PFSK-1 (cell line): ENCODE measurements at regions not wholly inside any gene's neighbourhood (a gene's known extent, or its start where the extent isn't known, plus 50 kb on each side); places are given as distances from the start of the nearest gene placed in this dataset.

Experiments
- FOXP2 ChIP-seq: optimal IDR thresholded peaks from 2 replicates; pipeline ENCODE3; 2011; ENCODE audit warnings: borderline replicate concordance, control low read depth, inconsistent platforms; ENCODE audit not compliant: insufficient read depth; ENCODE audit errors: extremely low read length, extremely low read depth
- POLR2AphosphoS5 ChIP-seq: IDR thresholded peaks from 2 replicates; pipeline ENCODE4 v1.6.1; 2012; ENCODE audit warnings: low read depth, mild to moderate bottlenecking, control low read depth, low read length, moderate library complexity
- REST ChIP-seq, 2 experiments: IDR thresholded peaks; 2 replicates each; pipeline versions ENCODE4 v1.6.1 to v1.8.0; 2011 to 2012; ENCODE audit warnings: low read depth in 2 of 2, low read length in 2 of 2, control low read depth in 1 of 2, inconsistent platforms in 1 of 2, mild to moderate bottlenecking in 1 of 2, moderate library complexity in 1 of 2; ENCODE audit not compliant: insufficient read depth in 1 of 2
- SIN3A ChIP-seq: IDR thresholded peaks from 2 replicates; pipeline ENCODE4 v1.6.1; 2012; ENCODE audit warnings: mild to moderate bottlenecking, low read length, moderate library complexity, borderline replicate concordance; ENCODE audit not compliant: insufficient read depth
- TAF1 ChIP-seq: IDR thresholded peaks from 2 replicates; pipeline ENCODE4 v1.6.1; 2012; ENCODE audit warnings: low read length, control low read depth, borderline replicate concordance; ENCODE audit not compliant: insufficient read depth

DNA sequence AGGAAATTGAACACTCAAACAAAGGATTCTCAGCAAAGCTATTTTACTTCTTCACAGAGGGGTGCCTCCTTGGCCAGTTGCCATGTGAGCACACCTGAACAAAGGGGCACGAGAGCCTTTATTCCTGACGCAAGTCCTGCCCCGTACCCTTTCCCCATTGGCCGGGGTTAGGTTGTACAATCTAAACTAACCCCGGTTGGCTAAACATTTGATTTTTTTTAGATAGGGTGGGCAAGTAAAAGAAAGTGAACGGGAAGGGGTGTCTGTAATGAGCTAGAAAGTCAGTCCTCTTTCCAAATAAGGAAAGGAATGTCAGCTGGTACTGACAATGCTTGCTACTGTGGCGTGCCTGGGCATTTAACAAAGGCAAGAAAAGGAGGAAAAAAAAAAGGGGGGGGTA is 135.5 kb upstream of the CDKN3 start:
- TF ChIP-seq FOXP2 = no peak
- TF ChIP-seq SIN3A = no peak
- TF ChIP-seq TAF1 = no peak
- TF ChIP-seq POLR2AphosphoS5 = no peak

DNA sequence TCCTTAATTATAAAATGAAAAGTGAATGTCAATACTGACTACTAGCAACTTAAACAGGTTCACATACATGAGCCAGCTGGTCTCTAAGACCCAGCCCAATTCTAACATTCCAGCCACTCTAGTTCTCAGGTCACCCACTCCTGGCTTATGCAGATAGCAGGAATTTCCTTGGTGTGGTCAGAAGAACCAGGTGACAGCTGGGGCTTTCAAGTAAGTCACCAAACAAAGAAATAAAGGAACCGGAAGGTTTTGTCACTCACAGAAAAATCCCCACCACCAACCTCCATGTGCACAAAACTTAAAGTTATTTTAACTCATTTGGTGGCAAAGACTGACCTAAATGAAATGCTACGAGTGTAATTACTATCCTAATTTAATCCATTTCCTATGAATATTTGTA is 129.6 kb upstream of the CDKN3 start:
- TF ChIP-seq POLR2AphosphoS5 (no peak), REST (IDR thresholded peaks at IDR 0.05; ENCODE audit: insufficient read depth in 1 of 2, low read depth in 2 of 2, low read length in 2 of 2) (no peak), FOXP2 (no peak), SIN3A (no peak), TAF1 (no peak)

GRCh38 chr14:54275997-54276725 is 120.6 kb upstream of the CDKN3 start:
- TF ChIP-seq FOXP2 = no peak
- TF ChIP-seq TAF1 = no peak
- no peak for TF ChIP-seq POLR2AphosphoS5
- no peak for TF ChIP-seq SIN3A
- TF ChIP-seq REST (IDR thresholded peaks at IDR 0.05; ENCODE audit: insufficient read depth in 1 of 2, low read depth in 2 of 2, low read length in 2 of 2) = no peak

DNA sequence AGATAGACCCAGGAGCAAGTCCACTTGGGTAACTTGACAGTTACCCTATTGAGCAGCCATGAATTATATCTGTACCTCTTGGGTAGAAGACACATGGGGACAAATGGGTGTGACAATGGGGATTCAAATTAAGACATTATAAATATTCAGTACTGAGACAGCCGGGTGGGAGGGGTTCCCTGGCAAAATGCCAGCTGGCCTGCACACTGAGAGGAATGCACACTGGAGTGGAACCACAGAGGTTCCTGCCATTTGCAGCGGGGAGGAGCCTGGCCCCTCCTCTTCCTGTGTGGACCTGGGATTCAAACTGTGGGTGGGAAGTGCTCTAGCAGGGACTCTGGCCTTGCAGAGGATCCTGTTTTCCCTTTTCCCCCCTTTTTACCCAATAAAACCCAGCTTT is 118.7 kb upstream of the CDKN3 start:
- TF ChIP-seq TAF1 (no peak), FOXP2 (no peak), POLR2AphosphoS5 (no peak), SIN3A (no peak), REST (IDR thresholded peaks at IDR 0.05; ENCODE audit: insufficient read depth in 1 of 2, low read depth in 2 of 2, low read length in 2 of 2) (no peak)

- TF ChIP-seq TAF1 (no peak), POLR2AphosphoS5 (no peak)
Measured at GRCh38 chr14:54278665-54279295, 118.0 kb upstream of the CDKN3 start.

- no peak for TF ChIP-seq SIN3A
- TF ChIP-seq POLR2AphosphoS5 = no peak
- no peak for TF ChIP-seq REST (IDR thresholded peaks at IDR 0.05; ENCODE audit: insufficient read depth in 1 of 2, low read depth in 2 of 2, low read length in 2 of 2)
- TF ChIP-seq TAF1 = no peak
- TF ChIP-seq FOXP2 = no peak
Measured at GRCh38 chr14:54282849-54283248, 114.0 kb upstream of the CDKN3 start.
